Neural cell (in vitro differentiated cells): ENCODE measurements at regions not wholly inside any gene's neighbourhood (a gene's known extent, or its start where the extent isn't known, plus 50 kb on each side); places are given as distances from the start of the nearest gene placed in this dataset.

Source experiments
- H2AFZ ChIP-seq: fragments of 200-600, 300-800 bp; sonication (generic), shearing (Covaris generic); 2 replicates; pipeline ENCODE4 v1.6.0; 2014; ENCODE audit warnings: low read depth, mild to moderate bottlenecking, antibody characterized with exemption, low read length, moderate library complexity
- H3F3A ChIP-seq: fragments of 200-600 bp; shearing (Covaris generic); 2 replicates; pipeline ENCODE4 v1.6.1; 2016; ENCODE audit warnings: mild to moderate bottlenecking, moderate library complexity, mixed read lengths, antibody characterized with exemption, low read length; ENCODE audit not compliant: insufficient read depth, poor library complexity, severe bottlenecking
- H3K27ac ChIP-seq: fragments of 200-600, 300-800 bp; sonication (generic), shearing (Covaris generic); 2 replicates; pipeline ENCODE4 v1.5.1; 2014; ENCODE audit warnings: mild to moderate bottlenecking, low read length, moderate library complexity
- H3K27me3 ChIP-seq: fragments of 300-800, 200-600 bp; sonication (generic), shearing (Covaris generic); 2 replicates; pipeline ENCODE4 v1.6.0; 2014; ENCODE audit warnings: mild to moderate bottlenecking, low read depth, low read length, moderate library complexity; ENCODE audit not compliant: insufficient read depth
- H3K36me3 ChIP-seq: fragments of 300-800, 200-600 bp; sonication (generic), shearing (Covaris generic); 2 replicates; pipeline ENCODE4 v1.5.1; 2014; ENCODE audit warnings: mild to moderate bottlenecking, antibody characterized with exemption, low read length, moderate library complexity; ENCODE audit not compliant: insufficient read depth
- H3K4me2 ChIP-seq: fragments of 300-800, 200-600 bp; sonication (generic), shearing (Covaris generic); 2 replicates; pipeline ENCODE4 v1.6.0; 2014; ENCODE audit warnings: mild to moderate bottlenecking, low read length
- H3K4me3 ChIP-seq: fragments of 300-800, 200-600 bp; sonication (generic), shearing (Covaris generic); 2 replicates; pipeline ENCODE4 v1.5.1; 2014; ENCODE audit warnings: mild to moderate bottlenecking, low read length, moderate library complexity
- H3K79me2 ChIP-seq: fragments of 200-600 bp; shearing (Covaris generic); replicated peaks from 2 replicates; pipeline ENCODE4 v1.6.0; 2014; ENCODE audit warnings: mild to moderate bottlenecking, low read length, moderate library complexity; ENCODE audit not compliant: insufficient read depth
- H3K9ac ChIP-seq: fragments of 300-800, 200-600 bp; sonication (generic), shearing (Covaris generic); 2 replicates; pipeline ENCODE4 v1.6.1; 2016; ENCODE audit warnings: mild to moderate bottlenecking, low read length, mixed read lengths
- H3K9me2 ChIP-seq: fragments of 200-600 bp; shearing (Covaris generic); 2 replicates; pipeline ENCODE4 v1.6.1; 2016; ENCODE audit warnings: mild to moderate bottlenecking, low read length, mixed read lengths; ENCODE audit not compliant: insufficient read depth
- H3K9me3 ChIP-seq: fragments of 200-600, 300-800 bp; sonication (generic), shearing (Covaris generic); 2 replicates; pipeline ENCODE4 v1.6.1; 2016; ENCODE audit warnings: mild to moderate bottlenecking, mixed run types, low read length, moderate library complexity, mixed read lengths
- H4K20me1 ChIP-seq: fragments of 200-600 bp; shearing (Covaris generic); 2 replicates; pipeline ENCODE4 v1.6.1; 2016; ENCODE audit warnings: mild to moderate bottlenecking, mixed run types; ENCODE audit not compliant: insufficient read depth
- EP300 ChIP-seq: fragments of 450-650 bp; conservative IDR thresholded peaks from 2 replicates; pipeline ENCODE4 v1.6.1; 2014; ENCODE audit warnings: antibody characterized with exemption, mild to moderate bottlenecking, moderate library complexity; ENCODE audit not compliant: poor library complexity, severe bottlenecking
- EZH2 ChIP-seq: fragments of 200-600, 300-800 bp; shearing (Covaris generic), sonication (generic); IDR thresholded peaks from 2 replicates; pipeline ENCODE4 v1.6.1; 2014; ENCODE audit warnings: antibody characterized with exemption, low read length, borderline replicate concordance, mild to moderate bottlenecking; ENCODE audit not compliant: insufficient read depth, poor library complexity, severe bottlenecking
- MXI1 ChIP-seq: fragments of 450-650 bp; conservative IDR thresholded peaks from 2 replicates; pipeline ENCODE4 v1.6.1; 2014; ENCODE audit warnings: antibody characterized with exemption, mild to moderate bottlenecking; ENCODE audit not compliant: poor library complexity, severe bottlenecking
- POLR2AphosphoS5 ChIP-seq: IDR thresholded peaks from 2 replicates; pipeline ENCODE4 v1.6.1; 2012
- RAD21 ChIP-seq: fragments of 450-650 bp; conservative IDR thresholded peaks from 2 replicates; pipeline ENCODE4 v1.6.1; 2014; ENCODE audit warnings: antibody characterized with exemption, mild to moderate bottlenecking, moderate library complexity
- REST ChIP-seq: IDR thresholded peaks from 2 replicates; pipeline ENCODE4 v1.6.1; 2012; ENCODE audit warnings: borderline replicate concordance
- SMC3 ChIP-seq: fragments of 450-650 bp; conservative IDR thresholded peaks from 2 replicates; pipeline ENCODE4 v1.6.1; 2014; ENCODE audit warnings: antibody characterized with exemption, mild to moderate bottlenecking, moderate library complexity; ENCODE audit not compliant: poor library complexity
- TAF1 ChIP-seq: IDR thresholded peaks from 2 replicates; pipeline ENCODE4 v1.6.1; 2012; ENCODE audit warnings: low read depth
- TF ChIP-seq, protein P1 (sequence below): fragments of 450-650 bp; IDR thresholded peaks from 2 replicates; pipeline ENCODE4 v1.5.1; 2014; ENCODE audit warnings: antibody characterized with exemption, mild to moderate bottlenecking, moderate library complexity; ENCODE audit not compliant: poor library complexity, severe bottlenecking

DNA sequence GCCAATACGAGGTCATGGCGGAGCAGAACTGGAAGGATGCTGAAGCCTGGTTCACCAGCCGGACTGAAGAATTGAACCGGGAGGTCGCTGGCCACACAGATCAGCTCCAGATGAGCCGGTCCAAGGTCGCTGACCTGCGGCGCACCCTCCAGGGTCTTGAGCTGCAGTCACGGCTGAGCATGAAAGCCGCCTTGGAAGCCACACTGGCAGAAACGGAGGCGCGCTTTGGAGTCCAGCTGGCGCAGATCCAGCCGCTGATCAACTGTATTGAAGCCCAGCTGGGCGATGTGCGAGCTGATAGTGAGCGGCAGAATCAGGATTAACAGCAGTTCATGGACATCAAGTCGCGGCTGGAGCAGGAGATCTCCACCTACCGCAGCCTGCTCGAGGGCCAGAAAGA, 296.9 kb downstream of the OGFRL1 start:
- H3K4me3 ChIP-seq, result no peak overlapping the region
- H3K27me3 ChIP-seq, result no peaks in the 10 kb centered on the region
- no peaks in the 10 kb centered on the region for H4K20me1 ChIP-seq
- H3K9ac ChIP-seq, result no peak overlapping the region
- TF ChIP-seq EZH2 (no peak), RAD21 (no peak), POLR2AphosphoS5 (no peak), SMC3 (no peak), TAF1 (no peak), EP300 (no peak), REST (no peak), MXI1 (no peak)
- TF ChIP-seq, protein P1, sequence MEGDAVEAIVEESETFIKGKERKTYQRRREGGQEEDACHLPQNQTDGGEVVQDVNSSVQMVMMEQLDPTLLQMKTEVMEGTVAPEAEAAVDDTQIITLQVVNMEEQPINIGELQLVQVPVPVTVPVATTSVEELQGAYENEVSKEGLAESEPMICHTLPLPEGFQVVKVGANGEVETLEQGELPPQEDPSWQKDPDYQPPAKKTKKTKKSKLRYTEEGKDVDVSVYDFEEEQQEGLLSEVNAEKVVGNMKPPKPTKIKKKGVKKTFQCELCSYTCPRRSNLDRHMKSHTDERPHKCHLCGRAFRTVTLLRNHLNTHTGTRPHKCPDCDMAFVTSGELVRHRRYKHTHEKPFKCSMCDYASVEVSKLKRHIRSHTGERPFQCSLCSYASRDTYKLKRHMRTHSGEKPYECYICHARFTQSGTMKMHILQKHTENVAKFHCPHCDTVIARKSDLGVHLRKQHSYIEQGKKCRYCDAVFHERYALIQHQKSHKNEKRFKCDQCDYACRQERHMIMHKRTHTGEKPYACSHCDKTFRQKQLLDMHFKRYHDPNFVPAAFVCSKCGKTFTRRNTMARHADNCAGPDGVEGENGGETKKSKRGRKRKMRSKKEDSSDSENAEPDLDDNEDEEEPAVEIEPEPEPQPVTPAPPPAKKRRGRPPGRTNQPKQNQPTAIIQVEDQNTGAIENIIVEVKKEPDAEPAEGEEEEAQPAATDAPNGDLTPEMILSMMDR, result no peak
- H3K9me3 ChIP-seq, result no peaks in the 10 kb centered on the region
- H3K9me2 ChIP-seq, result no peaks in the 10 kb centered on the region
- no peak overlapping the region for H3K4me2 ChIP-seq
- no peak overlapping the region for H2AFZ ChIP-seq
- H3K27ac ChIP-seq, result no peak overlapping the region
- no peaks in the 10 kb centered on the region for H3F3A ChIP-seq
- H3K36me3 ChIP-seq, result no peaks in the 10 kb centered on the region
- H3K79me2 ChIP-seq, result no peaks in the 10 kb centered on the region

DNA sequence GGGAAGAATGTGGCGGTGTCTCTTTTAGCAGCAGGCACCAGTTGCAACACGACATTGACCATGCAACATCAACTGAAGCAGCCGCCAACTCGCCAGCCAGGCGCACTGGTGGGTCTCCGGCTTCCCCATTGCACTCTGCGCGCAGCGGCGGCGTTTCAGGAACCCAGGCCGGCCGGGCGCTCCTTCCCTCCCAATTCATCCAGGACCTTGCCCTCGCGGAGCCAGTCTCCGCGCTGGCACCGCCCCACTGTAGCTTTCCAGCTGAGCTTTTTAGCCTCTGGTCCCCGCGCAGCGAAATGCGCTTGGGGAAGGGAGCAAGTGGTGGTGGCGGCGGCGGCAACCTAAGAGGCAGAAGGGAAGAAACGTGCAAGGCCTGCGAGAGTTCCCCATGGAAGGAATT, 297.9 kb upstream of the RIMS1 start:
- Histone ChIP-seq H2AFZ (no peak overlapping the region), H3K4me3 (no peak overlapping the region), H3K27me3 (no peaks in the 10 kb centered on the region)

More for the DNA sequence above, 297.9 kb upstream of the RIMS1 start:
- no peak overlapping the region for H3K9ac ChIP-seq
- H4K20me1 ChIP-seq, result no peaks in the 10 kb centered on the region
- no peak overlapping the region for H3K4me2 ChIP-seq
- no peaks in the 10 kb centered on the region for H3F3A ChIP-seq
- H3K9me2 ChIP-seq, result no peaks in the 10 kb centered on the region
- TF ChIP-seq SMC3 (no peak), REST (no peak), EP300 (no peak), MXI1 (no peak), TAF1 (no peak), EZH2 (no peak), RAD21 (no peak), POLR2AphosphoS5 (no peak)
- TF ChIP-seq, protein P1, result no peak
- no peaks in the 10 kb centered on the region for H3K79me2 ChIP-seq
- no peaks in the 10 kb centered on the region for H3K9me3 ChIP-seq
- H3K27ac ChIP-seq, result no peak overlapping the region
- H3K36me3 ChIP-seq, result no peaks in the 10 kb centered on the region
